Common myeloid progenitor, CD34-positive (primary cell): ENCODE measurements at regions not wholly inside any gene's neighbourhood (a gene's known extent, or its start where the extent isn't known, plus 50 kb on each side); places are given as distances from the start of the nearest gene placed in this dataset.

Experiments used
- CTCF ChIA-PET: fragments of 350-600 bp; sonication (Branson Sonifier 250); formaldehyde crosslinking; loops from one replicate; lab custom pipeline; 2021; ENCODE audit warnings: antibody characterized with exemption; lab: Charles Lee
- POLR2A ChIA-PET: fragments of 350-600 bp; sonication (Branson Sonifier 250); formaldehyde crosslinking; loops from one replicate; lab custom pipeline; 2021; ENCODE audit warnings: antibody characterized with exemption; lab: Charles Lee
- DNase-seq, 3 donors: peaks; one replicate each; pipeline versions ENCODE4 v3.0.0 to v3.0.0-alpha.2; 2013
- H3K27ac ChIP-seq, 2 experiments: 1 replicate in 1 of 2; 2 replicates in 1 of 2; pipeline ENCODE4 v1.7.0; 2013; ENCODE audit warnings: inconsistent platforms in 2 of 2, low read length in 2 of 2, mild to moderate bottlenecking in 2 of 2, low read depth in 1 of 2, moderate library complexity in 1 of 2; ENCODE audit not compliant: severe bottlenecking in 2 of 2, insufficient read depth in 1 of 2, poor library complexity in 1 of 2
- H3K27me3 ChIP-seq, 5 experiments: replicated peaks in 2 of 5; 1 replicate in 3 of 5; 2 replicates in 2 of 5; pipeline versions ENCODE4 v1.6.1 to v1.7.0; 2013; ENCODE audit warnings: low read length in 4 of 5, mild to moderate bottlenecking in 2 of 5, moderate library complexity in 2 of 5, inconsistent platforms in 1 of 5; ENCODE audit not compliant: insufficient read depth in 5 of 5, control insufficient read depth in 4 of 5
- H3K36me3 ChIP-seq, 4 experiments: 1 replicate in 2 of 4; 2 replicates in 2 of 4; pipeline versions ENCODE4 v1.6.1 to v1.7.0; 2013; ENCODE audit warnings: low read length in 3 of 4, control low read depth in 1 of 4, mild to moderate bottlenecking in 1 of 4; ENCODE audit not compliant: control insufficient read depth in 4 of 4, insufficient read depth in 4 of 4
- H3K4me1 ChIP-seq, 4 experiments: 1 replicate in 3 of 4; 2 replicates in 1 of 4; pipeline versions ENCODE4 v1.6.1 to v1.7.1; 2013; ENCODE audit warnings: low read length in 3 of 4, mild to moderate bottlenecking in 3 of 4, control low read depth in 1 of 4, inconsistent platforms in 1 of 4, moderate library complexity in 1 of 4; ENCODE audit not compliant: control insufficient read depth in 4 of 4, insufficient read depth in 4 of 4; ENCODE audit errors: control extremely low read depth in 1 of 4
- H3K4me3 ChIP-seq, 7 experiments: 1 replicate in 4 of 7; 2 replicates in 3 of 7; pipeline versions ENCODE4 v1.5.1 to v1.7.0; 2013; ENCODE audit warnings: mild to moderate bottlenecking in 7 of 7, low read length in 6 of 7, moderate library complexity in 6 of 7, inconsistent platforms in 2 of 7, low read depth in 2 of 7, control low read depth in 1 of 7; ENCODE audit not compliant: insufficient read depth in 4 of 7, control insufficient read depth in 1 of 7; ENCODE audit errors: extremely low read depth in 1 of 7
- H3K9me3 ChIP-seq, 5 experiments: 1 replicate in 4 of 5; 2 replicates in 1 of 5; pipeline versions ENCODE4 v1.6.1 to v1.7.1; 2013; ENCODE audit warnings: low read length in 4 of 5, mild to moderate bottlenecking in 2 of 5, inconsistent platforms in 1 of 5, low read depth in 1 of 5, moderate library complexity in 1 of 5; ENCODE audit not compliant: control insufficient read depth in 4 of 5, insufficient read depth in 2 of 5; ENCODE audit errors: control extremely low read depth in 1 of 5
- WGBS: methylation state at CpG from one replicate; pipeline ENCODE4 v1.1.5; 2013; ENCODE audit not compliant: insufficient coverage; 5-methylcytosine and 5-hydroxymethylcytosine counted together

GRCh38 chr16:52611817-52612673 is 65.1 kb upstream of the TOX3 start:
- H3K27ac ChIP-seq: no peak overlapping the region
- POLR2A ChIA-PET: no interaction called here
- CTCF ChIA-PET: no interaction called here
- H3K4me1 ChIP-seq: no peaks in the 10 kb centered on the region
- 81% methylated on average over 5 of the region's 9 CpGs for WGBS
- no peak for DNase-seq
- no peaks in the 10 kb centered on the region for H3K27me3 ChIP-seq
- no peaks in the 10 kb centered on the region for H3K36me3 ChIP-seq
- no peaks in the 10 kb centered on the region for H3K9me3 ChIP-seq
- H3K4me3 ChIP-seq: no peak overlapping the region

- no peaks in the 10 kb centered on the region for H3K36me3 ChIP-seq
- DNase-seq: no peak
- no peak overlapping the region for H3K4me3 ChIP-seq
- CTCF ChIA-PET: no interaction called here
- 80% methylated on average over 1 of the region's 1 CpG for WGBS
- POLR2A ChIA-PET: no interaction called here
- H3K27ac ChIP-seq: no peak overlapping the region
- H3K27me3 ChIP-seq: no peaks in the 10 kb centered on the region
- H3K4me1 ChIP-seq: no peaks in the 10 kb centered on the region
- peaks cover 0 to 1% (median 0%) of the 10 kb centered on the region in 5 experiments for H3K9me3 ChIP-seq
Observed at GRCh38 chr16:52603015-52603414, 56.1 kb upstream of the TOX3 start.

- H3K36me3 ChIP-seq: no peaks in the 10 kb centered on the region
- ChIA-PET POLR2A (no interaction called here), CTCF (no interaction called here)
- no peak overlapping the region for H3K27ac ChIP-seq
- no peak overlapping the region for H3K4me3 ChIP-seq
- whole genome bisulfite sequencing: 84% methylated on average over 4 of the region's 5 CpGs
- no peaks in the 10 kb centered on the region for H3K4me1 ChIP-seq
- no peaks in the 10 kb centered on the region for H3K9me3 ChIP-seq
- H3K27me3 ChIP-seq: no peaks in the 10 kb centered on the region
- no peak for DNase-seq
Observed at GRCh38 chr16:52597772-52598483, 51.0 kb upstream of the TOX3 start.

- Histone ChIP-seq H3K27ac (no peak overlapping the region), H3K36me3 (no peaks in the 10 kb centered on the region), H3K4me3 (no peak overlapping the region), H3K27me3 (no peaks in the 10 kb centered on the region), H3K9me3 (no peaks in the 10 kb centered on the region), H3K4me1 (no peaks in the 10 kb centered on the region)
- ChIA-PET CTCF (no interaction called here), POLR2A (no interaction called here)
- 90% methylated on average over 2 of the region's 3 CpGs for WGBS
- DNase-seq: no peak
Observed at GRCh38 chr16:52597073-52597771, 50.3 kb upstream of the TOX3 start.
